AG10803 (cell line): ENCODE measurements at regions not wholly inside any gene's neighbourhood (a gene's known extent, or its start where the extent isn't known, plus 50 kb on each side); places are given as distances from the start of the nearest gene placed in this dataset.
A peak's percentile ranks its signal among the peaks of the same experiment; 100 is the strongest.

Source experiments
- DNase-seq: peaks from one replicate; pipeline ENCODE4 v3.0.0; 2010; ENCODE audit warnings: low read depth
- H3K4me3 ChIP-seq: 2 replicates; pipeline ENCODE4 v1.5.1; 2011; ENCODE audit warnings: mild to moderate bottlenecking, low read length, control low read depth
- CTCF ChIP-seq: conservative IDR thresholded peaks from 2 replicates; pipeline ENCODE4 v1.5.1; 2011; ENCODE audit warnings: mild to moderate bottlenecking, low read length, control low read depth, inconsistent platforms

- DNase-seq: no peak
- no peak overlapping the region for H3K4me3 ChIP-seq
- TF ChIP-seq CTCF: no peak
These were observed 93.6 kb upstream of the CPNE8 start for GRCh38 chr12:38998887-38999482.

GRCh38 chr12:38995249-38995648 is 89.9 kb upstream of the CPNE8 start:
- DNase-seq: no peak
- no peak for TF ChIP-seq CTCF
- no peak overlapping the region for H3K4me3 ChIP-seq

GRCh38 chr12:38985961-38986360 is 80.6 kb upstream of the CPNE8 start:
- no peak for DNase-seq
- TF ChIP-seq CTCF: no peak

GRCh38 chr12:38984388-38984787 is 79.0 kb upstream of the CPNE8 start:
- no peak overlapping the region for H3K4me3 ChIP-seq
- TF ChIP-seq CTCF: no peak
- DNase-seq: no peak

More at GRCh38 chr12:38985961-38986360, 80.6 kb upstream of the CPNE8 start:
- H3K4me3 ChIP-seq: no peak overlapping the region

- TF ChIP-seq CTCF: no peak
- DNase-seq: peak; percentile 0
- peak overlapping the region; percentile 36 for H3K4me3 ChIP-seq
These were observed 77.8 kb upstream of the CPNE8 start for GRCh38 chr12:38983117-38983571.

GRCh38 chr12:38977132-38977531 is 71.7 kb upstream of the CPNE8 start:
- TF ChIP-seq CTCF: no peak
- no peak for DNase-seq
- H3K4me3 ChIP-seq: no peak overlapping the region

- no peak for DNase-seq
- TF ChIP-seq CTCF: no peak
- H3K4me3 ChIP-seq: no peak overlapping the region
These were observed 64.3 kb upstream of the CPNE8 start for GRCh38 chr12:38969706-38970105.
